PFSK-1 (cell line): ENCODE measurements at regions not wholly inside any gene's neighbourhood (a gene's known extent, or its start where the extent isn't known, plus 50 kb on each side); places are given as distances from the start of the nearest gene placed in this dataset.

ENCODE experiments used
- POLR2AphosphoS5 ChIP-seq: IDR thresholded peaks from 2 replicates; pipeline ENCODE4 v1.6.1; 2012; ENCODE audit warnings: low read depth, mild to moderate bottlenecking, control low read depth, low read length, moderate library complexity
- REST ChIP-seq, 2 experiments: IDR thresholded peaks; 2 replicates each; pipeline versions ENCODE4 v1.6.1 to v1.8.0; 2011 to 2012; ENCODE audit warnings: low read depth in 2 of 2, low read length in 2 of 2, control low read depth in 1 of 2, inconsistent platforms in 1 of 2, mild to moderate bottlenecking in 1 of 2, moderate library complexity in 1 of 2; ENCODE audit not compliant: insufficient read depth in 1 of 2

GRCh38 chr20:39152742-39153141 lies 190.6 kb downstream of the DHX35 start:
- TF ChIP-seq REST (IDR thresholded peaks at IDR 0.05; ENCODE audit: insufficient read depth in 1 of 2, low read depth in 2 of 2, low read length in 2 of 2) = no peak
- no peak for TF ChIP-seq POLR2AphosphoS5
